ENCODE measurements at regions not wholly inside any gene's neighbourhood (a gene's known extent, or its start where the extent isn't known, plus 50 kb on each side); places are given as distances from the start of the nearest gene placed in this dataset.
"Not testable (repeated sequence)": the region's sequence is repeated elsewhere in the genome, so short reads cannot be mapped to it uniquely, and the experiment has no call there.

GRCh38 chr9:129412176-129412813, 208.6 kb downstream of the C9orf50 start:
- not testable (repeated sequence) for TF ChIP-seq ZNF274 (IDR thresholded peaks at IDR 0.05; ENCODE audit: low read depth, low read length); SUZ12 (IDR thresholded peaks at IDR 0.05; ENCODE audit: extremely low read depth, insufficient read depth, insufficient read length); YY1 (IDR thresholded peaks at IDR 0.05; ENCODE audit: insufficient read depth, insufficient read length)
